Endothelial cell of umbilical vein (primary cell): ENCODE measurements at regions not wholly inside any gene's neighbourhood (a gene's known extent, or its start where the extent isn't known, plus 50 kb on each side); places are given as distances from the start of the nearest gene placed in this dataset.

ENCODE experiments used
- BruUV-seq: library from RNA; stranded (reverse); fragments of 400-500 nt; replicated peaks from 2 replicates; lab custom pipeline; 2021; lab: Mats Ljungman, UMichigan
- CTCF ChIA-PET: fragments of 300-600, 350-600 bp; sonication (Branson Sonifier 250); formaldehyde crosslinking; loops from one replicate; lab custom pipeline; 2021; ENCODE audit warnings: antibody characterized with exemption, inconsistent platforms; lab: Charles Lee
- POLR2A ChIA-PET: fragments of 300-600, 350-600 bp; sonication (Branson Sonifier 250); formaldehyde crosslinking; loops from one replicate; lab custom pipeline; 2021; ENCODE audit warnings: antibody characterized with exemption, inconsistent platforms; lab: Charles Lee
- DNase-seq: peaks from one replicate; pipeline ENCODE4 v3.0.0-alpha.2; 2011; ENCODE audit warnings: low read depth, low spot score
- FAIRE-seq: peaks from 2 replicates; lab custom pipeline; 2011; peaks lifted over from hg19 to GRCh38; lab: Jason Lieb, UNC
- H2AFZ ChIP-seq: 2 replicates; pipeline ENCODE4 v1.6.0; 2012; ENCODE audit warnings: low read depth, low read length, control low read depth, inconsistent platforms
- H3K27ac ChIP-seq: 2 replicates; pipeline ENCODE4 v1.5.1; 2011; ENCODE audit warnings: low read depth, mild to moderate bottlenecking, control low read depth, low read length, moderate library complexity; ENCODE audit not compliant: insufficient read depth
- H3K27me3 ChIP-seq, 2 experiments: 2 replicates each; pipeline versions ENCODE4 v1.6.0 to v1.6.1; 2011; ENCODE audit warnings: low read length in 2 of 2, mixed read lengths in 1 of 2; ENCODE audit not compliant: control insufficient read depth in 2 of 2, insufficient read depth in 2 of 2
- H3K36me3 ChIP-seq, 2 experiments: 2 replicates in 1 of 2; 3 replicates in 1 of 2; pipeline ENCODE4 v1.5.1; 2011; ENCODE audit warnings: low read length in 2 of 2, mild to moderate bottlenecking in 1 of 2, moderate library complexity in 1 of 2; ENCODE audit not compliant: control insufficient read depth in 2 of 2, insufficient read depth in 2 of 2; ENCODE audit errors: extremely low read depth in 1 of 2
- H3K4me1 ChIP-seq: 3 replicates; pipeline ENCODE4 v1.5.1; 2011; ENCODE audit warnings: mild to moderate bottlenecking, low read length; ENCODE audit not compliant: control insufficient read depth, insufficient read depth; ENCODE audit errors: extremely low read depth
- H3K4me2 ChIP-seq: 2 replicates; pipeline ENCODE4 v1.6.1; 2011; ENCODE audit warnings: low read length, control low read depth, mixed read lengths; ENCODE audit not compliant: insufficient read depth
- H3K4me3 ChIP-seq, 3 experiments: fragments of 200-600 bp in 1 of 3; sonication (generic), shearing (Covaris generic) in 1 of 3; replicated peaks in 1 of 3; 2 replicates each; pipeline ENCODE4 v1.5.1; 2011 to 2016; ENCODE audit warnings: control low read depth in 3 of 3, low read length in 3 of 3, mild to moderate bottlenecking in 2 of 3, inconsistent platforms in 1 of 3, low read depth in 1 of 3, moderate library complexity in 1 of 3; ENCODE audit not compliant: insufficient read depth in 1 of 3
- H3K79me2 ChIP-seq: 2 replicates; pipeline ENCODE4 v1.6.0; 2012; ENCODE audit warnings: low read length, inconsistent platforms; ENCODE audit not compliant: control insufficient read depth, insufficient read depth
- H3K9ac ChIP-seq: replicated peaks from 2 replicates; pipeline ENCODE3; 2011; ENCODE audit warnings: low read length, control low read depth; ENCODE audit not compliant: insufficient read depth; ENCODE audit errors: extremely low read depth
- H3K9me1 ChIP-seq: replicated peaks from 3 replicates; pipeline ENCODE4 v1.6.0; 2011; ENCODE audit warnings: mild to moderate bottlenecking, low read length; ENCODE audit not compliant: control insufficient read depth, insufficient read depth; ENCODE audit errors: extremely low read depth
- H3K9me3 ChIP-seq: replicated peaks from 2 replicates; pipeline ENCODE4 v1.5.1; 2012; ENCODE audit warnings: low read length, inconsistent platforms; ENCODE audit not compliant: control insufficient read depth, insufficient read depth
- H4K20me1 ChIP-seq: replicated peaks from 2 replicates; pipeline ENCODE3; 2011; ENCODE audit warnings: mild to moderate bottlenecking, low read length; ENCODE audit not compliant: control insufficient read depth, insufficient read depth; ENCODE audit errors: extremely low read depth
- CTCF ChIP-seq, 2 donors: IDR thresholded peaks; 1 replicate in 1 of 2; 2 replicates in 1 of 2; pipeline ENCODE4 v1.5.1; 2011; ENCODE audit warnings: low read length in 2 of 2, mild to moderate bottlenecking in 2 of 2, moderate library complexity in 2 of 2, control low read depth in 1 of 2, inconsistent platforms in 1 of 2, low read depth in 1 of 2; ENCODE audit not compliant: insufficient read depth in 1 of 2; ENCODE audit errors: extremely low read depth in 1 of 2
- EZH2 ChIP-seq: IDR thresholded peaks from 2 replicates; pipeline ENCODE4 v1.6.1; 2012; ENCODE audit warnings: borderline replicate concordance, low read depth, mild to moderate bottlenecking, moderate library complexity, low read length, inconsistent platforms; ENCODE audit not compliant: severe bottlenecking
- FOS ChIP-seq: IDR thresholded peaks from 2 replicates; pipeline ENCODE4 v1.6.1; 2011; ENCODE audit warnings: mild to moderate bottlenecking, low read length, moderate library complexity, borderline replicate concordance; ENCODE audit not compliant: insufficient read depth
- GATA2 ChIP-seq: IDR thresholded peaks from 2 replicates; pipeline ENCODE4 v1.7.0; 2011; ENCODE audit warnings: low read depth, mild to moderate bottlenecking, moderate library complexity, mixed read lengths, low read length; ENCODE audit not compliant: insufficient read length, insufficient read depth
- JUN ChIP-seq: IDR thresholded peaks from 2 replicates; pipeline ENCODE4 v1.6.1; 2011; ENCODE audit warnings: borderline replicate concordance, low read depth; ENCODE audit not compliant: insufficient read length, insufficient read depth
- MAX ChIP-seq: IDR thresholded peaks from 2 replicates; pipeline ENCODE4 v1.6.1; 2011; ENCODE audit not compliant: insufficient read depth, insufficient read length
- MYC ChIP-seq: IDR thresholded peaks from one replicate; pipeline ENCODE4 v1.6.1; 2011; ENCODE audit warnings: mild to moderate bottlenecking, low read depth, low read length
- POLR2A ChIP-seq: IDR thresholded peaks from 2 replicates; pipeline ENCODE4 v1.6.1; 2012; ENCODE audit warnings: low read depth, mild to moderate bottlenecking, control low read depth, low read length
- POLR2AphosphoS5 ChIP-seq: IDR thresholded peaks from 2 replicates; pipeline ENCODE4 v1.6.1; 2012; ENCODE audit warnings: low read depth, mild to moderate bottlenecking, control low read depth, low read length, moderate library complexity; ENCODE audit not compliant: insufficient read depth
- dilution Hi-C: fragments of 300-500 bp; cut with MboI; formaldehyde crosslinking; loops from one replicate; pipeline ENCODE4 v1.15.0; 2019; ENCODE audit warnings: low sequenced_read_pairs; ENCODE audit not compliant: extremely low pct_ligation_motif_present
- intact Hi-C: fragments of 100-400 bp; cut with micrococcal nuclease; formaldehyde crosslinking; loops from one replicate; pipeline ENCODE4 v1.10.0; 2022

GRCh38 chr2:82731824-82732223 lies 1727.3 kb downstream of the SUCLG1 start:
- Histone ChIP-seq H3K36me3 (no peaks in the 10 kb centered on the region), H3K27ac (no peak overlapping the region), H3K4me3 (no peak overlapping the region), H3K9me3 (no peaks in the 10 kb centered on the region), H3K4me2 (no peak overlapping the region), H3K9ac (no peak overlapping the region), H4K20me1 (no peaks in the 10 kb centered on the region), H3K9me1 (no peaks in the 10 kb centered on the region), H3K4me1 (no peaks in the 10 kb centered on the region), H3K79me2 (no peaks in the 10 kb centered on the region), H2AFZ (no peak overlapping the region), H3K27me3 (no peaks in the 10 kb centered on the region)
- FAIRE-seq (no peak), DNase-seq (no peak)
- ChIA-PET POLR2A (no interaction called here), CTCF (no interaction called here)
- dilution Hi-C loops (no loop called here), intact Hi-C loops (no loop called here)
- no peak for TF ChIP-seq JUN
- TF ChIP-seq GATA2: no peak
- no peak for TF ChIP-seq POLR2A
- TF ChIP-seq MAX: no peak
- TF ChIP-seq POLR2AphosphoS5: no peak
- TF ChIP-seq CTCF (IDR thresholded peaks at IDR 0.05; ENCODE audit: extremely low read depth in 1 of 2, insufficient read depth in 1 of 2, low read depth in 1 of 2, low read length in 2 of 2): no peak
- TF ChIP-seq FOS: no peak
- no peak for TF ChIP-seq MYC
- TF ChIP-seq EZH2: no peak
- no TSS peak for BruUV-seq
